Activated CD4-positive, alpha-beta T cell treated with anti-CD3 and anti-CD28 coated beads for 4 hours (primary cell): ENCODE measurements at regions not wholly inside any gene's neighbourhood (a gene's known extent, or its start where the extent isn't known, plus 50 kb on each side); places are given as distances from the start of the nearest gene placed in this dataset.
"Not testable (repeated sequence)": the region's sequence is repeated elsewhere in the genome, so short reads cannot be mapped to it uniquely, and the experiment has no call there.

Experiments
- DNase-seq, 2 donors: peaks; one replicate each; pipeline ENCODE4 v3.0.0-alpha.2; 2020

DNA sequence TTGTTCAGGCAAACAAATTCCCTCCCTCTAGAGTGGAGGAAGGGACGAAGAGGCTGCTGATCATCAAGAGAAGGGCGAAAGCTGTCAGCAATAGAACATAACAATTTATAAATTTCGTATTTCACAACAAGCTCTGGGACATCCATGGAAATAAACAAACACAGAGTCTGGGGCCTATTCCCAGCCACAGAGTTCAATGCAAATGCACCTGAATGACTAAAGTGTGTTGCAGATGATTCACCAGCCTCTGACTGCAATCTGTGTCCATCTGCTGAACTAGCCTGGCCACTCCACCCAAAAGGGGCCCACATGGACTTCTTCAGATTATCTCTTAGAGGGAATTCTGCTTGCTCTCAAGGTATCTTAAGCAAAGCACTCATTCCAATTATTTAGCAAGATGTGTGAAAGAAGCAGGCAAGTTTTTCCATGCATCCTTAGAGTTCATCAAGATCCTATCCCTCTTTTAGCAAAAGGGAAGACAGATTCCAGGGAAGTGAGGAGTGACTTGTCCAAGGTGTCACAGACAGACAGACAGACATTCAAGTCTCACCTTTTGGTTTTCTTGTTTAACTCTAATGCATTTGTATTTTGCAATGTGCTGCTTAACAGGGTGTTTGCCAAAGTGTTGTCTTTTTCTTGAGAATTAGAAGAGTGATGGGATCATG is 307.8 kb upstream of the PAPPA start:
- no peak for DNase-seq

DNA sequence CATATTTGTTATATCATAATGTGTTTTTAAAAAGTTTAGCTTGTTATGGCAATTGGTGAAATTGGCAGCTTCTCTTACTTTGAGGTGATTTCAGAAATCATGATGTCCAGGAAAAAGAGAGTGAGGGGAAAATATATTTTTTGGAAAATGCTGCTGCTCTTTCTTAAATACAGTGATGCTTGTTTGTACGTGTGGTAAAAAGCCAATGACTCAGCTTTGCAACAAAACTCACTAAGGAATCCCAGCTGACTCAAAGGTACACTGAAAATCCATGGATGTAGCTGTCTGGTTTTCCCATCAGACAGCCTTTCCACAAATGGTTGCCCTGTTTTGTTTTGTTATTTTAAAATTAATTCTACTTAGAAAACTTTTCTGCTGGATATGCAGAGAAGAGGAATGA is 306.4 kb upstream of the PAPPA start:
- DNase-seq: no peak

DNA sequence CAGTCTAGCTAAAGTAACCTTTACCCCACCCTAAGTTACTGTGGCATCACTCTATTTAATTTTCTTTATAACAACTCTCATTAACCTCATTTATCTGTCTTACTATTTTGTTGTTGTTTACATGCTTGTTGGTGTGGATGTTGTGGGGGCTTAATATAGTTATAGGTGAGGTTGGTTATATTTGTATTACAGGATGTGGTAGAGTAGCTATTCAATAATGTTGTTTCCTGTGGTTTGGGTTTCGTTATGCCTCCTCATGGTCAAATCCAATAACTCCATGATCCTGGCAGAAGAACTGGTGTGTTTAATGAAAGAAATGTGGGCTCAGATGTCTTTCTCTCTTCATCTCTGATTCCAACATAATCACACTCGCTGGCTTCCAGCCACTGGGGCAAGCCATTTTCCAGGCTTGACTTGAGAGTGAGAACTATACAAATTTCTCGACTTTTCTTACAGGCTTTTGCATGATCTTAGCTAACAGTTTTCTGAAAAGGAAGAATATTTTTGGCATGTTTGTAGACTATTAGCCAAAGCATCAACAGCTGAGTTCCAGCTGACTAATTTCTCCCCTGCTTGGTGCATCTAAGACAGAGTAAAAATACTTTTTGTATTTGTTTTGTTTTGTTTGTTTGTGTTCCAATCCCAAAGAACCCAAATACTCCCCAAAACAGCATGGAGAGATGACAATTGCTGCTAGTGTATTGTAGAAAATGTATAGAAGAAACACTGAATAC is 303.7 kb upstream of the PAPPA start:
- DNase-seq: no peak

DNA sequence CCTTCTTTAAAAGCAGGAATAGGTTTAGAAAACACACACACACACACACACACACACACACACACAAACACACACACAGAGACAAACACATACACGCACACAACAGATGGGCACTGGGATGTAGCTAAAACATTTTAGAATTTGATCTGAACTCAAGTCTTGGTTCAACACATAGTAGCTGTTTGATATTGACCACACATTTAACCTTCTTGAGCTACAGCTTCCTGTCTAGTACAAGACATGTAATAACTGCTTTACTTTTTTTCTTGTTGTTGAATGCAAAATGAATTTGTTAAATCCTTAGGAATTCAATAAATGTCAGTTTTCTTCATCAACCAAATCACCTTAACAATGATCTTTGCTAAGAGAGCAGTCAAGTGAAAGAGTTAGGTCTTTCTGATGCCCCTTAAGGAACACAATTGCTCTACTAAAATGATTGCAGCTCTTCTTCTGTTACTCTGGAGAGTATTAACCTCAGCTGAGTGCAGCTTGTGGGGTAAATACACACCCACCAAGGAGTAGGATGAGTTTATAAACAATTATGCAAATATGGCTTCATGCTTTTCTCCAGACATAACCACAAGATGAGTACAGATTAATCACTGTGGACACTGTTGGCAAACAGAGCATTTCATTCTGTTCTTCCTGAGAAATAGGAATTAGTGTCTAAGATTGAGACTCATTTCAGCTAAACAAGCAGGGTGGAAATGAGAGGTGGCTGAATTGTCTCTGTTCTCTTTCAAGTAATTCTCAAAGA is 302.9 kb upstream of the PAPPA start:
- no peak for DNase-seq

DNA sequence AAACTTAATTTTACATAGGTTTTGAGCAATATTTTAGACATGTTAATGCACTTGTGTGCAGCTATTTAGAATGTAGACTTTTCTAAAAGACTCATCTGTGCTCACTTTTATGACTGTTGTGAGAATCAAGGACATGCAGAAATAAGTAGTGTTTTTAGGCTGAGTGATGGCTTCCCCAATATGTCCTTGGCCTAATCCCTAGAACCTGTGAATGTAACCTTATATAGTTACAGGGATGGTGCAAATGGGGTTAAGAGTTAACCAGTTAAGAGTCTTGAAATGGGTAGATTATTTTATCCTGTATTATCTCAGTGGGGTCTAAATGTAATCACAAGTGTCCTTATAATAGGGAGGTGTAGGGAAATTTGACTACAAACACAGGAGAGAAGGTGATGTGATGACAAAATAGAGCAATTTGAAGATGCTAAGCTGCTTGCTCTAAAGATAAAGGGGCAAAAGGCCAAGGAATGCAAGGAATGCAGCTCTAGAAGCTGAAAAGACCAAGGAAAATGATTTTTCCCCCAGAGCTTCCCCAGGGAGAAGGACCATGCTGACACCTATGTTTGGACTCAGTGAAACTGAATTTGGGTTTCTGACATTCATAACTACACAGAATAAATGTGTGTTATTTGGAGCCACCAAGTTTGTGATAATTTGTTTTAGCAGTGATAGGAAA is 298.0 kb upstream of the PAPPA start:
- no peak for DNase-seq

DNA sequence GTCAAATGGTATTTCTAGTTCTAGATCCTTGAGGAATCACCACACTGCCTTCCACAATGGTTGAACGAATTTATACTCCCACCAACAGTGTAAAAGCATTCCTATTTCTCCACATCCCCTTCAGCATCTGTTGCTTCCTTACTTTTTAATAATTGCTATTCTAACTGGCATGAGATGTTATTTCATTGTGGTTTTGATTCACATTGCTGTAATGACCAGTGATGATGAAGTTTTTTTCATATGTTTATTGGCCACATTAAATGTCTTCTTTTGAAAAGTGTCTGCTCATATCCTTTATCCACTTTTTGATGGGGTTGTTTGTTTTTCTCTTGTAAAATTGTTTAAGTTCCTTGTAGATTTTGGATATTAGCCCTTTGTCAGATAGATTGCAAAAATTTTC is 295.2 kb upstream of the PAPPA start:
- not testable (repeated sequence) for DNase-seq

DNA sequence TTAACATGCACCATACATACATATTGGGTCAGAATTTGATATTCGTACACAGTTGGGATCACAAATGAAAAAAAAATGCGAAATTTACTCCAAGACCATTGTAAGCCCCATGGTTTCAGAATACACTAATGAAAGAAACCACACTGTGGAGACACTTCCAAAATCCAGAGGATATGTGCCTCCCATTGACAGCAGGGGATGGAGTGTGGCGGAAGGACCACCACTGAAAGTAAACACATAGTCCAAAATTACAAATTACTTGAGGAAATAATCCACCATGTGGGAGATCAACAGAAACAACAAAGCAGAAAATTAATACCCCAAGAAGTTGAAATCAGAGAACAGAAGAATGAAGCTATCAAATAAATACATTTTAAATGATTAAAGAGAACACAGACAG is 291.6 kb upstream of the PAPPA start:
- DNase-seq: no peak

DNA sequence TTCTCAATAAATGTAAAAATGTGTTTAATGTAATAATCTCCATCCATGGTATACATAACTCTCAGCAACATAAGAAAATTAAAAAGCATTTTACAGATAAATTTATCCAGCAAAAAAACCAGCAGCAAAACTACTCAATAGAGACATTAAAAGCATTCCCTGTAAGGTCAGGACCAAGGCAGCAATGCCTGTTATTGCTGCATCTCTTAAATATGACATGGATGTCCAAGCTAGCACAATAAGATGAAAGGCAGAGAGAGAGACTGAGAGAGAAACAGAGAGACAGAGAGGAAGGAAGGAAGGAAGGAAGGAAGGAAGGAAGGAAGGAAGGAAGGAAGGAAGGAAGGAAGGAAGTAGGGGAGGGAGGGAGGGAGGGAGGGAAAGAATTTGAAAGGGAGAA is 289.0 kb upstream of the PAPPA start:
- DNase-seq: no peak

DNA sequence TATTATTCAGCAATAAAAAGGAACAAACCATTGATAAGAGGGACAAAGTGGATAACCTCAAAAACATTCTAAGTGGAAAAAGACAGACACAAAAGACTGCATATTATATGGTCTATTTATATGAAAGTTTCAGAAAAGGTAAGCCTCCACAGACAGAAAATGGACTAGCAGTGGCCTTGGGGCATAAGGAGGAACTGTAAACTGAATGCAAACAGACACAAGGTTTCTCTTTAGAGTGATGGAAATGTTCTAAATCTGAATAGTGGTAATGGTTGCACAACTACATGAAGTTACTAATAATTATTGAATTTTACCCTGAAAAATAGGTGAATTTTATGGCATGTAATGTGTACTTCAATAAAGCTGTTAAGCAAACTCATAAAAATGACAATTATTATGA is 286.3 kb upstream of the PAPPA start:
- DNase-seq: no peak

DNA sequence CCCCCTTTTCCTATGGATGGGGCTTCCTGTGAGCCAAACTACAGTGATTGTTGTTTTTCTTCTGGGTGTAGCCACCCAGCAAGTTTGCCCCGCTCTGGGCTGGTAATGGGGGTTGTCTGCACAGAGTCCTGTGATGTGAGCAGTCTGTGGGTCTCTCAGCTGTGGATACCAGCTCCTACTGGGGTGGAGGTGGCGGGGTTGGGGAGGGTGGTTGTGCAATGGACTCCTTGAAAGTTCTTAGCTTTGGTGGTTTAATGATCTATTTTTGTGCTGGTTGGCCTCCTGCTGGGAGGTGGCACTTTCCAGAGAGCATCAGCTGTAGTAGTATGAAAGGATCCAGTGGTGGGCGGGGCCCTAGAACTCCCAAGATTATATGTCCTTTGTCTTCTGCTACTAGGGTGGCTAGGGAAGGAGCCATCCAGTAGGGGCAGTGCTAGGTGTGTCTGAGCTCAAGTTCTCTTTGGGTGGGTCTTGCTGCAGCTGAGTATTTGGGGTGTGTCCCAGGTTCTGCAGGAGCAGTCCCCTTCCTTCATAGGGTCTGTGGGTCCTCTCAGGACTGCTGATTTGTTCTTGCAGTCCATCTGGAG is 275.6 kb upstream of the PAPPA start:
- DNase-seq: no peak

DNA sequence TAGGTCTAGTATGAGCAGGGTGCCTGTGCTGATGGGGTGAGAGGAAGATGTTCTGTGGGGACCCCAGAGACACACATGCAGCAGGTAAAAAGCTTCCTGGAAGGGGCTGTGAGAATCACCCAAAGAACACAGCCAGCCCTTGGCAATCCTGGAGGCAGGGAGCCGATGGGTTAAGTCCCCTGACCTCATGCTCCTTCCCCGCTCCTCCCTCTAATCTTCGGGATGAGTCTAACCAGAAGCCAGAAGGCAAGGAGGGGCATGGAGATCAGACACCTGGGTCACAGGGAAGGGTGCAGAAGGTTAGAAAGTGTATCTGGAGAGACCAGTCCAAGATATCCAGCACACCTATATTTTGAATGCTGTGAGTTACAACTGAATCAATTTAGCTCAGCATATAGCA is 274.1 kb upstream of the PAPPA start:
- DNase-seq: no peak

DNA sequence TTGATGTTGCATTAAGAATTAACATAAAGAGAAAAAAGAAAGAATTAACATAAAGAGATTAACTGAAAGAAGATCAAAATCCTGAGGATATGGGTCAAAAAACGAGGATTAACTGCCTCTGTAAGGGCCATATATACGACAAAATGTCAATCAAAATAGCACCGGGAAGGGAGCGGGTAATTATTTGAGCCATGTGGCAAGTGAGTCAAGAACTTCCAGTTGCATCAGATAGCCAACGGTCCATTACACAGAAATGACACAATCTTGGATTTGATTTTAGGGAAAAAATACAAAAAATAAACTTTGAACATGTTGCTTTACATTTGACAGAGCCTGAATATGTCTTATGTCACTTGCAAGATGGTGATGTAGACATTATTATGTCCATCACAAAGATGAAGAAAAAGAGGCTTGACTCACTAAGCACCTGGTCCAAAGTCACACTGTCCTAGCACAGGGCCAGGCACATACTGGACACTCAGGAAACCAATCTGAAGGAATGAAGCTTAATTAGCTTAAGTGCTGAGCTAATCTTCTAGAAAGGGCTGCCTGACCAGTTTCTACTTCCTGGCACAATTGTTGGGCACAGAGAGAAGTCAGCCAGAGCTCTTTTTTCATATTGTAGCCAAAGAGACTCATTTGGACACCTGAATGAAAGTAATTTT is 273.2 kb upstream of the PAPPA start:
- no peak for DNase-seq

DNA sequence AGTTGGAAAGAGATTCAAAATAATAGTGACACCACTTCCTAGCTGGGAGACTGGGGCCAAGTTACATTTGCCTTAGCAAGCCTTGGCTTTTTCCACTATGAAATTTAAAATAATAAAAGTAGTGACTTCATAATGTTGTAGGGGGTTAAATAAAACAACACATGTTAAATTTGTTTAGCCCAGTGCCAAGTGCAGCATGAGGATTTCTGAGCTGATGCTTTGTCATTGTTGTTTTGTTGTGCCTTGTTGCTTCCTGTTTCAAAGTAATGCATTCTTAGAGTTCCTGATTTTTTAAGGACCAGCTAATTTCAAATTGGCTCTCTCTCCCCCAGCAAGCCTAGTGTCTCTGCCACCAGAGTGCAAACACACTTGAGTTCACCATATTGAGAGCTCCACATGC is 270.7 kb upstream of the PAPPA start:
- no peak for DNase-seq

DNA sequence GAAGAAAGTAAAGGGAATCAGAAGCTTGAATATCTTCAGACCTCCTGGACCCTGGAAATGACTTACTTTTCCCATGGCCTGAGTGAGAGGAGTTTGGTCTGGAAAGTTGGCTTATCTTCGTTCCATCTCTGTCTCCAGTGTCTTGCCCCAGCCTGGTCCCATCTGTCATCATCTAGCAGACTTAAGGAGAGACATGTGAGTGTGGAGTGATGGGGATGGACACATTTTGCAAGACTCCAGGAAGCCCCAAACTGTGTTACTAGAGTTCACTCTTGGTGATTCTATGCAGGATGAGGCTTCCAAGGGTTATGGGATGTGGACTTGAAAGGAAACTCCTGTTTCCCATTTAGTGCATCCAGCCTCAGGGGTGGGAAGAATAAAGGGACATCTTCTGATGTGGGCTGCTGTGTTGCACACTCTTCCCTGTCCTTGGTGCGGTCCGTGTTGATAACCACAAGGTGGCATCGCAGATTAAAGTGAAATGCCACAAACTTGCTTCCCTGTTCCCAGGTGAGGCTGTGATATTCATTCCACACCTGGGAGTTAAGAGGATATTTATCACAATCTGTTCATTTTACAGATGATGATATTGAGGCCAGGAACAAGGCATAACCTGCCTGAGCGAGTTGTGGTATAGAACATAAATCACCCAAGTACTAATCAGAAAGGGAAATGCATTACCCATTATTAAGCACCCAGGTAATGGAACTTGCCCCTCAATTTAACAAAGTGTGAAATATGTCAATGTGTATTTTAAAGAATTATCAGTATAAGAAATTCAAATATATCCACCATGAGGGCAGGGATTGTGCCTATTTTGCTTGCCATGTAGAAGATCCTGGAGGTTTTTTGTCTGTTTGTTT is 269.9 kb upstream of the PAPPA start:
- DNase-seq: no peak

DNA sequence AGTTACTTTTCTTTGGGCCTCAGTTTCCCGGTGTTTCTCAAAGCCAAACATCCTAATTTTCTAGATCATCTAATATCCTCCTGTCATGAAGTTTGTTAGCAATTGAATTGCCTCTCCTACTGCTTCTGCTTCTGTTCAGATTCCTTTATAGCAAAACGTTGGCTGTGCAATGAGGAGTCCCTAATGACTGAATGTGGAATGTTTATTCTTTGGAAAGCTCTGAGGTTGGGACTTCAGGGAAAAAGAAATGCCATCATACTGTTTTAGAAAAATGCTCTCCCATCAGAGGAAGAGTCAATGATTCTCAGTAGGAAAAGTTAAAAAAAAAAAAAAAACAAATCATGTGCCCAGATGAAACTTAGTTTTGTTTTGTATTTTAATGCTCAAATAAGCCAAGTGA is 268.7 kb upstream of the PAPPA start:
- no peak for DNase-seq

DNA sequence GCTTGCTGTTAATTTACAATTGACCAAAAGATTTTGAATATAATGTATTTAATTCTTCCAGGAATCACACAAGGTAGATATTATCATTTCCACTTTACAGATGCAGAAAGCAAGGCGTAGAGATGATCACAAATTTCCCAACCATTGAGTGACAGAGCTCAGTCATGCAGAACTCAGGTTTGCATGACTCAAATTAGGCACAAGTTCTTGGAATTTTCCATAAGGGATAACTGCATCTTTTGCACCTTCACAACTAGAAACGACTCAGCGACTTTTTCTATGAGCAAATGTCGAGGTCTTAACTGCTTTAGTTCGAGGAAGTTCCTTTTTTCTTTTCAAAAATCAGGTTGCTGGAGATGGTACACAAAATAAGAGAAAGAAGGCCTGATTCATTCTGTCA is 265.5 kb upstream of the PAPPA start:
- no peak for DNase-seq

DNA sequence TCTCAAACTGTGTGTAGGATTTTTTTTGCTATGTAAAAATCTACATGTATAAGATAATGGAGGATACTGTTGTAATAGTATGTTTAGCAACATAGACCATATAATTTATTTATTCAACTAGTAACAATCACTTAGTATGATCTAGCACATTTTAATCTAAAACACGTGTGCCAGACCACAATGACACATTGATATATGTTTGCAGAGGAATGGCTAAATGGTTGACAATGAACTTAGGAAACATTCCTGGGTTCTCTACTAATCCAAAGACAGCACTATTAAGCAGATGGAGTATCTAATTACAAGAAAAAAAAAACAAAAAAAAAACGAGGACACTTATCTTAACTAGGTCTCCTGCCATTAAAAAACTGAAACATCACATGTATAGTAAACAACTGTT is 261.7 kb upstream of the PAPPA start:
- DNase-seq: no peak

DNA sequence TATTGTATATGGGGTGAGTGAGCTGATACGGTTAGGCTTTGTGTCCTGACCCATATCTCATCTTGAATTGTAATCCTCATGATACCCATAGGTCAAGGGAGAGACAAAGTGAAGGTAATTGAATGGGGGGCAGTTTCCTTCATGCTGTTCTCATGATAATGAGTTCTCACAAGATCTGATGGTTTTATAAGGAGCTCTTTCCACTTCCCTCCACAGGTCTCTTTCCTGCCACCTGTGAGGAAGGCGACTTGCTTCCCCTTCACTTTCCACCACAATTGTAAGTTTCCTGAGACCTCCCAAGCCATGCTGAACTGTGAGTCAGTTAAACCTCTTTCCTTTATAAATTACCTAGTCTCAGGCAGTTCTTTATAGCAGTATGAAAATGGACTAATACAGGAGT is 255.1 kb upstream of the PAPPA start:
- not testable (repeated sequence) for DNase-seq

DNA sequence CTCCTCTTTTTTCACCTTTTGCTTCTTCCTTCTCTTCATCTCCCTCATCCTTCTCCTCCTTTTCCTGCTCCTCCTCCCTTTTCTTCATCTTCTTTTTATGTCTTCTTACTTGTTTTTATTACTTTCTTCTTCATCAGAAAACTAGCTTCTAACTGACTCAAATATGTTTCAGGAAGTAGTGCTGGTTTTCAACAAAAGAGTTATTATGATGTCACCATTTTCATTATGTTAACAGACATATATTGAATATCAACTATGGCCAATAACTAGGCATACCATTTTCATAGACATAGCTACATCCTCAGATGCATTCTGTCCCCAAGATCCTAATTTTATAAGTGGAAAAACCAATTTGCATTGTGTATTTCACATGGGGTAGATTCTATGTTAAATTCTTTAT is 252.9 kb upstream of the PAPPA start:
- DNase-seq: no peak

DNA sequence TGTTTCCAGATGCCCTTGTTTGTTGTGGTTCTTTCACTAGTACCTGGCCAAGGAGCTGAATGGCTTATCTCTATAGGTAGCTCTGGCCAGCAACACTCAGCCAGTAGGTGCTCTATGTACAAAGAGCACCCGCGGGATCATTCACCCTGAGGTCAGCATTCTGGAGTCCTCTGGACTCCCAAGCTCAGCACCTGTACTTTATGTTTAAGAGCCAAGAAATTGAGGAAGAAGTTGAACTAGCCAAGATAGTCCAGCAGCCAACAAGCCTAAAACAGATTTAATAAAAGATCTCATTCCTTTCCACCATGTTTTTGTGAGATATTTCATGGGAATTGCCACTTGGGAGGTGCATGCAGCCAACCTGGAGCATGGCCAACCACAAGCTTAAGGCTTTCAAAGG is 242.6 kb upstream of the PAPPA start:
- DNase-seq: no peak

DNA sequence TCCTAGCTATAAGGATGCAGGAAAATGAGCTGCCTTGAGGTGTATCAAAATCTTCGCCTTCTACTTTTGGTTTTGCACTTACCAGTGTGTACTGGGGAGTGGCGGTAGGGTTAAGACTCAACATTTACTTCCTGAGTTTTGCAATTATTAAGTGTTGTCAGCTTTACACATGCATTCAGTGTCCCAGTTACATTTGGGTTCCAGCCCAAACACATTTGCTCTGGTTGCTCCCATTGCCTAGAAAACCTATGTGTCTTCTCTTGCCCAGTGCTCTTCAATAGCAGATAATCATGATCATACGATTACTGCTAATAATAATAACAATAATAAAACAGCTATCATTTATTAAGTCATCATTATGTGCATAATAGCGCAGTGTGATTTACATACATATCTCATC is 241.5 kb upstream of the PAPPA start:
- DNase-seq: no peak

DNA sequence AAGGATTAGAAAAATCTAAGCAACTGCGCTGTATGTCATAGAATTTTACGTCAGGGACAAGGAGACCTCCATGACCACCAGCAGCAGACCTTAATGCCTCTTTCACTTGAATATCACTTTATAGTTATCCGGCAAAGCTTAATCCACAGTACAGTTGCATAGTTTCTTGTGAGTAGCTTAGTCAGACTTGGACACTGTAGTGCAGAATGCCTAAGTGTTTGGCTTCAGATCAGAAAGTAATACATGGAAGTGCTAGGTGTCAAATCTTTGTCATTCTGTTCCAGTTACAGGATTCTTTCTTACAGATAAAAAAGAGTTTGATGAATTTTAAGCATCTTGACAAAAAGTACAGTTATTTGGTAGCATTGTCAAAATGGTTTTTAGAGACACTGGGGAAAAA is 239.9 kb upstream of the PAPPA start:
- no peak for DNase-seq
